Panc1 (cell line): ENCODE measurements at regions not wholly inside any gene's neighbourhood (a gene's known extent, or its start where the extent isn't known, plus 50 kb on each side); places are given as distances from the start of the nearest gene placed in this dataset.

Source experiments
- ATAC-seq: fragments of 200-7000 bp; cut with Tn5 transposase; 2 replicates; pipeline ENCODE4 v1.9.1; 2020; ENCODE audit warnings: mild to moderate bottlenecking, moderate library complexity
- BruUV-seq: library from RNA; stranded (reverse); fragments of 400-500 nt; replicated peaks from 2 replicates; lab custom pipeline; 2021; lab: Mats Ljungman, UMichigan
- CTCF ChIA-PET: fragments of 300-600 bp; sonication (Branson Sonifier 250); formaldehyde crosslinking; loops from one replicate; lab custom pipeline; 2022; ENCODE audit warnings: antibody characterized with exemption; lab: Charles Lee
- POLR2A ChIA-PET: fragments of 300-600 bp; sonication (Branson Sonifier 250); formaldehyde crosslinking; loops from one replicate; lab custom pipeline; 2022; ENCODE audit warnings: antibody characterized with exemption; lab: Charles Lee
- DNase-seq: peaks from one replicate; pipeline ENCODE4 v3.0.0-alpha.2; 2010; ENCODE audit warnings: low read depth, low spot score
- H3K27ac ChIP-seq: 2 replicates; pipeline ENCODE4 v1.5.1; 2011; ENCODE audit warnings: mild to moderate bottlenecking, low read length, inconsistent platforms
- H3K27me3 ChIP-seq: fragments of 200-500 bp; sonication (Bioruptor generic); 2 replicates; pipeline ENCODE4 v1.6.0; 2014; ENCODE audit warnings: low read length, inconsistent platforms; ENCODE audit not compliant: control insufficient read depth, insufficient read depth
- H3K36me3 ChIP-seq: fragments of 200-500 bp; sonication (Bioruptor generic); 2 replicates; pipeline ENCODE4 v1.5.1; 2014; ENCODE audit warnings: inconsistent platforms, mild to moderate bottlenecking, low read length, moderate library complexity; ENCODE audit not compliant: control insufficient read depth, insufficient read depth
- H3K4me1 ChIP-seq: 2 replicates; pipeline ENCODE4 v1.5.1; 2011; ENCODE audit warnings: inconsistent platforms, mild to moderate bottlenecking, low read length, moderate library complexity; ENCODE audit not compliant: control insufficient read depth, insufficient read depth
- H3K4me3 ChIP-seq, 2 experiments: 2 replicates each; pipeline ENCODE4 v1.5.1; 2011 to 2012; ENCODE audit warnings: low read depth in 2 of 2, low read length in 2 of 2, mild to moderate bottlenecking in 2 of 2, inconsistent platforms in 1 of 2, moderate library complexity in 1 of 2
- H3K9me3 ChIP-seq: fragments of 200-500 bp; sonication (Bioruptor generic); 2 replicates; pipeline ENCODE4 v1.5.1; 2014; ENCODE audit warnings: low read depth, mild to moderate bottlenecking, inconsistent platforms, low read length, moderate library complexity; ENCODE audit not compliant: control insufficient read depth, insufficient read depth
- CTCF ChIP-seq: fragments of 450-650 bp; IDR thresholded peaks from 2 replicates; pipeline ENCODE4 v1.5.1; 2017; ENCODE audit warnings: mild to moderate bottlenecking
- POLR2AphosphoS5 ChIP-seq: IDR thresholded peaks from 2 replicates; pipeline ENCODE4 v1.6.1; 2012; ENCODE audit warnings: mild to moderate bottlenecking, low read depth, low read length, moderate library complexity
- REST ChIP-seq, 2 experiments: IDR thresholded peaks; 2 replicates each; pipeline ENCODE4 v1.6.1; 2011 to 2012; ENCODE audit warnings: low read depth in 2 of 2, control low read depth in 1 of 2, low read length in 1 of 2, mild to moderate bottlenecking in 1 of 2, moderate library complexity in 1 of 2; ENCODE audit not compliant: insufficient read depth in 1 of 2
- SIN3A ChIP-seq: IDR thresholded peaks from 2 replicates; pipeline ENCODE4 v1.6.1; 2012; ENCODE audit warnings: low read depth, mild to moderate bottlenecking, low read length, moderate library complexity, borderline replicate concordance; ENCODE audit not compliant: insufficient read depth
- TCF7L2 ChIP-seq: IDR thresholded peaks from 2 replicates; pipeline ENCODE4 v1.6.1; 2011; ENCODE audit warnings: mild to moderate bottlenecking, low read depth, low read length, inconsistent platforms
- in situ Hi-C: cut with HindIII; loops from 2 replicates; pipeline ENCODE4 v1.10.0; 2016; ENCODE audit warnings: low sequenced_read_pairs, low pct_unique_long_range_greater_than_20kb
- intact Hi-C: fragments of 100-400 bp; cut with micrococcal nuclease; formaldehyde crosslinking; loops from one replicate; pipeline ENCODE4 v1.10.0; 2022; ENCODE audit not compliant: unreplicated experiment

GRCh38 chr18:53629337-53629736, 595.1 kb downstream of the MBD2 start:
- Histone ChIP-seq H3K9me3 (no peaks in the 10 kb centered on the region), H3K27ac (no peak overlapping the region), H3K4me1 (no peaks in the 10 kb centered on the region), H3K27me3 (no peaks in the 10 kb centered on the region), H3K4me3 (no peak overlapping the region), H3K36me3 (no peaks in the 10 kb centered on the region)
- ATAC-seq (no peak), DNase-seq (no peak)
- in situ Hi-C loops = no loop called here
- ChIA-PET POLR2A (no interaction called here), CTCF (no interaction called here)
- TF ChIP-seq POLR2AphosphoS5 = no peak
- no peak for TF ChIP-seq SIN3A
- no TSS peak for BruUV-seq
- intact Hi-C loops = no loop called here

- in situ Hi-C loops = no loop called here
- intact Hi-C loops = no loop called here
- Histone ChIP-seq H3K4me1 (no peaks in the 10 kb centered on the region), H3K36me3 (no peaks in the 10 kb centered on the region), H3K4me3 (no peak overlapping the region), H3K9me3 (no peaks in the 10 kb centered on the region), H3K27me3 (no peaks in the 10 kb centered on the region), H3K27ac (no peak overlapping the region)
- no peak for DNase-seq
- POLR2A ChIA-PET = no interaction called here
- CTCF ChIA-PET = no interaction called here
- no peak for ATAC-seq
- TF ChIP-seq CTCF = no peak
- BruUV-seq = no TSS peak
Observed at GRCh38 chr18:53625997-53626599, 598.4 kb downstream of the MBD2 start.

GRCh38 chr18:53610957-53611356, 613.5 kb downstream of the MBD2 start:
- Histone ChIP-seq H3K27me3 (no peaks in the 10 kb centered on the region), H3K9me3 (no peaks in the 10 kb centered on the region), H3K4me3 (no peak overlapping the region), H3K4me1 (no peaks in the 10 kb centered on the region), H3K27ac (no peak overlapping the region), H3K36me3 (no peaks in the 10 kb centered on the region)
- ChIA-PET POLR2A (no interaction called here), CTCF (no interaction called here)
- BruUV-seq = no TSS peak
- intact Hi-C loops = no loop called here
- ATAC-seq = no peak
- no peak for TF ChIP-seq REST (IDR thresholded peaks at IDR 0.05; ENCODE audit: insufficient read depth in 1 of 2, low read depth in 2 of 2, low read length in 1 of 2)
- TF ChIP-seq CTCF = no peak
- TF ChIP-seq POLR2AphosphoS5 = no peak
- no peak for TF ChIP-seq TCF7L2
- no peak for TF ChIP-seq SIN3A
- in situ Hi-C loops = no loop called here
- DNase-seq = no peak
